ENCODE measurements at regions not wholly inside any gene's neighbourhood (a gene's known extent, or its start where the extent isn't known, plus 50 kb on each side); places are given as distances from the start of the nearest gene placed in this dataset.

GRCh38 chr1:64343105-64343822 lies 126.7 kb upstream of the CACHD1 start (continued):
- TF ChIP-seq KLF10 (tag by site-specific recombination; IDR thresholded peaks at IDR 0.05) (peak; percentile 93), HIC1 (tag by site-specific recombination; IDR thresholded peaks at IDR 0.05) (no peak), ZNF544 (tag by site-specific recombination; IDR thresholded peaks at IDR 0.05) (no peak), YY1 (tag by site-specific recombination; IDR thresholded peaks at IDR 0.05) (no peak), SP7 (tag by site-specific recombination; IDR thresholded peaks at IDR 0.05) (peak; percentile 83), ZBTB17 (tag by site-specific recombination; IDR thresholded peaks at IDR 0.05) (no peak), PRDM6 (tag by site-specific recombination; IDR thresholded peaks at IDR 0.05) (0 out of 2 replicates have a peak, but pooled peaks have one; percentile 41), ZNF629 (tag by site-specific recombination; IDR thresholded peaks at IDR 0.05) (peak; percentile 62), ZNF214 (tag by site-specific recombination; IDR thresholded peaks at IDR 0.05; ENCODE audit: borderline replicate concordance) (no peak), ZNF639 (tag by site-specific recombination; IDR thresholded peaks at IDR 0.05) (peak; percentile 49; the same call in 1 of the 2 replicates), ZSCAN23 (tag by site-specific recombination; IDR thresholded peaks at IDR 0.05) (no peak), ZNF16 (tag by site-specific recombination; IDR thresholded peaks at IDR 0.05; ENCODE audit: low read depth) (no peak), WT1 (tag by site-specific recombination; IDR thresholded peaks at IDR 0.05) (0 out of 2 replicates have a peak, but pooled peaks have one; percentile 18), ZNF664 (tag by site-specific recombination; IDR thresholded peaks at IDR 0.05) (peak; percentile 84), IKZF3 (tag by site-specific recombination; IDR thresholded peaks at IDR 0.05) (peak; percentile 38; the same call in 1 of the 2 replicates), HOXA7 (CRISPR knock-in tag; IDR thresholded peaks at IDR 0.05; ENCODE audit: borderline replicate concordance) (no peak), ZNF501 (tag by site-specific recombination; IDR thresholded peaks at IDR 0.05) (0 out of 2 replicates have a peak, but pooled peaks have one; percentile 11), ZBTB1 (tag by site-specific recombination; IDR thresholded peaks at IDR 0.05) (no peak), KLF9 (tag by site-specific recombination; IDR thresholded peaks at IDR 0.05; ENCODE audit: low read depth) (peak; percentile 26; the same call in 1 of the 2 replicates), REST (tag by site-specific recombination; IDR thresholded peaks at IDR 0.05) (peak; percentile 87), ZNF24 (tag by site-specific recombination; IDR thresholded peaks at IDR 0.05) (peak; percentile 63; the same call in 1 of the 2 replicates), OSR2 (tag by site-specific recombination; IDR thresholded peaks at IDR 0.05) (peak; percentile 90), ZNF404 (tag by site-specific recombination; IDR thresholded peaks at IDR 0.05) (no peak), FEZF1 (tag by site-specific recombination; IDR thresholded peaks at IDR 0.05) (peak; percentile 83)
- TF ChIP-seq, protein P1, sequence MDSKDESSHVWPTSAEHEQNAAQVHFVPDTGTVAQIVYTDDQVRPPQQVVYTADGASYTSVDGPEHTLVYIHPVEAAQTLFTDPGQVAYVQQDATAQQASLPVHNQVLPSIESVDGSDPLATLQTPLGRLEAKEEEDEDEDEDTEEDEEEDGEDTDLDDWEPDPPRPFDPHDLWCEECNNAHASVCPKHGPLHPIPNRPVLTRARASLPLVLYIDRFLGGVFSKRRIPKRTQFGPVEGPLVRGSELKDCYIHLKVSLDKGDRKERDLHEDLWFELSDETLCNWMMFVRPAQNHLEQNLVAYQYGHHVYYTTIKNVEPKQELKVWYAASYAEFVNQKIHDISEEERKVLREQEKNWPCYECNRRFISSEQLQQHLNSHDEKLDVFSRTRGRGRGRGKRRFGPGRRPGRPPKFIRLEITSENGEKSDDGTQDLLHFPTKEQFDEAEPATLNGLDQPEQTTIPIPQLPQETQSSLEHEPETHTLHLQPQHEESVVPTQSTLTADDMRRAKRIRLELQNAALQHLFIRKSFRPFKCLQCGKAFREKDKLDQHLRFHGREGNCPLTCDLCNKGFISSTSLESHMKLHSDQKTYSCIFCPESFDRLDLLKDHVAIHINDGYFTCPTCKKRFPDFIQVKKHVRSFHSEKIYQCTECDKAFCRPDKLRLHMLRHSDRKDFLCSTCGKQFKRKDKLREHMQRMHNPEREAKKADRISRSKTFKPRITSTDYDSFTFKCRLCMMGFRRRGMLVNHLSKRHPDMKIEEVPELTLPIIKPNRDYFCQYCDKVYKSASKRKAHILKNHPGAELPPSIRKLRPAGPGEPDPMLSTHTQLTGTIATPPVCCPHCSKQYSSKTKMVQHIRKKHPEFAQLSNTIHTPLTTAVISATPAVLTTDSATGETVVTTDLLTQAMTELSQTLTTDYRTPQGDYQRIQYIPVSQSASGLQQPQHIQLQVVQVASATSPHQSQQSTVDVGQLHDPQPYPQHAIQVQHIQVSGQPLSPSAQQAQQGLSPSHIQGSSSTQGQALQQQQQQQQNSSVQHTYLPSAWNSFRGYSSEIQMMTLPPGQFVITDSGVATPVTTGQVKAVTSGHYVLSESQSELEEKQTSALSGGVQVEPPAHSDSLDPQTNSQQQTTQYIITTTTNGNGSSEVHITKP (tag by site-specific recombination; IDR thresholded peaks at IDR 0.05), result peak; percentile 79
- TF ChIP-seq, protein P2, sequence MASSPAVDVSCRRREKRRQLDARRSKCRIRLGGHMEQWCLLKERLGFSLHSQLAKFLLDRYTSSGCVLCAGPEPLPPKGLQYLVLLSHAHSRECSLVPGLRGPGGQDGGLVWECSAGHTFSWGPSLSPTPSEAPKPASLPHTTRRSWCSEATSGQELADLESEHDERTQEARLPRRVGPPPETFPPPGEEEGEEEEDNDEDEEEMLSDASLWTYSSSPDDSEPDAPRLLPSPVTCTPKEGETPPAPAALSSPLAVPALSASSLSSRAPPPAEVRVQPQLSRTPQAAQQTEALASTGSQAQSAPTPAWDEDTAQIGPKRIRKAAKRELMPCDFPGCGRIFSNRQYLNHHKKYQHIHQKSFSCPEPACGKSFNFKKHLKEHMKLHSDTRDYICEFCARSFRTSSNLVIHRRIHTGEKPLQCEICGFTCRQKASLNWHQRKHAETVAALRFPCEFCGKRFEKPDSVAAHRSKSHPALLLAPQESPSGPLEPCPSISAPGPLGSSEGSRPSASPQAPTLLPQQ (tag by site-specific recombination; IDR thresholded peaks at IDR 0.05), result peak; percentile 46; the same call in 1 of the 2 replicates

Data from HEK293 (cell line).